ENCODE measurements at regions not wholly inside any gene's neighbourhood (a gene's known extent, or its start where the extent isn't known, plus 50 kb on each side); places are given as distances from the start of the nearest gene placed in this dataset.

DNA sequence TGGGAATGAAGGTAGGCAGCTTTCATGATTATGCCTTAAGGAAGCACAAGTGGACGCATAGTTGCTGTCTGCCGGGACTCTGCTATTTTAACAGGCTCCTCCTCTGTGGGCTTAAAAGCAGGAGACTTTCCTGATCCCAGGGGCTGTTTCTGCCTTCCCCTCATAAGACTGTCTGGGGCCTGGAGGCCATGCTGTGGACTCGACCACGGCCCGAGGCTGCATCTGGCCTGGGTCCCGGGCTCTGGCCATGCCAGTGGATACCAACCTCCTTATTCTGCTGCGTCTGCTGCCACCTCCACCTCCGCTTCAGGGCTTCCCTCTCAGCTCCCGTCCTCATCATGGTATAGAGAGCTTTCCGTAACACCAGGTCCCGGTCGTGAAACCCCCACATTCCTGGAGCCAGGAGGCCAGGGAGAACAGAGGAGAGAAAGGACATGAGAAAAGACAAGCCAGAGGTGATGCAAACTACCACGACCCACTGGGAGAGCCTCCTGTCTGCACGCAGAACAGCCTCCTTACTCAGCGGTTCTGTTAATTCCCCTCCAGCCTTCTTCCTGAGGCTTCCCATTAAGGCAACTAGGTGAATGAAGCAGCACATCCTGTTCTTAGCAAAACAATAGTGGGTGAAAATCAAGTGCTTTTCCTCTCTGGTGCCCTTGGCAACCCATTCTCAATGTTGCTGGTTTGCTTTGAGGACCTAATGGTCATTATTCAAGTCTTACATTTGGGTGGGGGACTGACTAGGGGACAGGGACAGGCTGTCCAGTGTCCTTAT, 200.5 kb downstream of the KLF13 start:
- H3K27me3 ChIP-seq (ENCODE audit: control insufficient read depth, insufficient read depth, low read length): no peaks in the 10 kb centered on the region
- no peaks in the 10 kb centered on the region for H3K9me3 ChIP-seq (replicated peaks; ENCODE audit: low read length)
- no peak overlapping the region for H3K4me2 ChIP-seq (ENCODE audit: low read length)
- no peaks in the 10 kb centered on the region for H3K4me1 ChIP-seq (ENCODE audit: control insufficient read depth, insufficient read depth, low read length)
- H3K36me3 ChIP-seq (ENCODE audit: insufficient read depth, low read length): no peaks in the 10 kb centered on the region
- H3K9ac ChIP-seq (ENCODE audit: low read depth, low read length): no peak overlapping the region
- H3K4me3 ChIP-seq (ENCODE audit: low read length): no peak overlapping the region

DNA sequence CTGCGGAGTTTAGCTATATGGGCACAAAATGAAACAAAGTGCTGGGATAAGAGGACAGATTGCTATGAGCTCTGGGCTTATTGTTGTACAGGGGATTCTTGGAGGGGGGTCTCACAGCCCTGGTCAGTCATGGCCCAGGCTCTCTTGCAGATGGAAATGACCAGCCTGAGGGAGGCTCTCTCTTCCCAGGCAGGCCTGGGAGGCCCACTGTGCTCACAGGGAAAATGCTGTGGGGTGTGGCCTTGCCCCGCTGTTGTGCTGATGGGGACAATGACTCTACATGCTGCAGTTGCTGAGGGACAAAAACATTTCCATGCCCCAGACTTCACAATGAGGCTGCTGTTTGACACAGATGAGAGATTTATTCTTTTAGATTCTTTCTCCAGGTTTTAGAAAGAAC, 202.2 kb downstream of the KLF13 start:
- H3K4me1 ChIP-seq (ENCODE audit: control insufficient read depth, insufficient read depth, low read length): no peaks in the 10 kb centered on the region
- no peak overlapping the region for H3K4me3 ChIP-seq (ENCODE audit: low read length)
- no peaks in the 10 kb centered on the region for H3K36me3 ChIP-seq (ENCODE audit: insufficient read depth, low read length)
- H3K27me3 ChIP-seq (ENCODE audit: control insufficient read depth, insufficient read depth, low read length): no peaks in the 10 kb centered on the region
- H3K9ac ChIP-seq (ENCODE audit: low read depth, low read length): no peak overlapping the region
- no peak overlapping the region for H3K4me2 ChIP-seq (ENCODE audit: low read length)
- no peaks in the 10 kb centered on the region for H3K9me3 ChIP-seq (replicated peaks; ENCODE audit: low read length)

DNA sequence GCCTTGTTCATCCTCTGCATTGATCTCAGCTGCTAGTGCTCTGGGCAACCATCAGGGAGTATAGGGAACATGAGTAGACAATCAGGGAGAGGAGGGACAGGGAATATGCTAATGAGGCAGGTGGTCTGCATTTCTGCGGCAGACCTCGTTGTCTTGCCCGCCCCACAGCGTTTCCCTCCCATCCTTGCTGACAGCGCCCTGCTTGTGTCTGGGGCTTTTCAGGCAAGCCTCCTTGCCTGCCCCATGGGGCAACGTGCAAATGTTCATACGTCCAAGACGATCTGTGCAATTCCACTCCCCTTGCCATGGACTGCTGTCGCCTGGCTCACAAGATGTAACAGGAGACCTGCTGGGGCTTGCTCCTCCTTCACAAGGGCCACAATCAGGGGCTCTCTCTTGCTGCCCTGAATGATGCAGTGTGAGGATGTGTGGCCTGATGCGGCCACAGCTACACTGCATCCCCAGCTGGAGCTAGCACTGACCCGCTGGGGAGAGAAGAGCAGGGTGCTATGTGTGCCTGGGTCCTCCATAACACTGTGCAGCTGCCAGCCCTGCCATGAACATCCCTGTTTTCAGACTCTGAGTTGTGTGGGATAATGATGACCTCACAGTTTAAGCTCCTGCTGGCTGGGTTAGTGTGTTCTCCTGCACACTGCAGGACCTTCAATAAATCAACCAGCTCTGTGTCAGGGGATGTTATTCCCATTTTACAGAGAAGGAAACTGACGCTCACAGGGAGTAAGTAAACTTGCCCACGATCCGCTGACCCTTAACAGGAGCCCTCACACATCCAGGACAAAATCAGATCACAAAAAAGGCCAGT, 211.3 kb downstream of the KLF13 start:
- Histone ChIP-seq H3K4me1 (ENCODE audit: control insufficient read depth, insufficient read depth, low read length) (no peaks in the 10 kb centered on the region), H3K4me2 (ENCODE audit: low read length) (no peak overlapping the region), H3K9ac (ENCODE audit: low read depth, low read length) (no peak overlapping the region), H3K36me3 (ENCODE audit: insufficient read depth, low read length) (no peaks in the 10 kb centered on the region), H3K9me3 (replicated peaks; ENCODE audit: low read length) (no peaks in the 10 kb centered on the region), H3K27me3 (ENCODE audit: control insufficient read depth, insufficient read depth, low read length) (peaks cover 11% of the 10 kb centered on the region), H3K4me3 (ENCODE audit: low read length) (no peak overlapping the region)

DNA sequence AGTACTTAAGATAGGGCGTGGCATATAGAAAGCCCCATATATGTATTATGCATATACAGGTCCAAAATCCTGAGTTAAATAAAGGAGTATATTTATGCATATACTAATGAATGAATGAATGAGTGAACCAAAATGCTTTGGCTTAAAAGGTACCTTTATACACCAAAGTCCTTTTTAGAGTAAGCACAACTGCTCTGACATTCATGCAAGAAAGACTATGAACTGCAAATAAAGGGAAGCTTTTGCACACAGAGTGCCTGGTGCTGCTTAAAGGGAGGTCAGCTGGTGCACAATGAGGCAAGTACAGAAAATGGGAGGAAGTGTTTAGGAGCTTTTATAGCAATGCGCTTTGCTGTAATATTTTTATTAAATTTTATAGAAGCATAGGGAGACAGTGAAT, 214.0 kb downstream of the KLF13 start:
- Histone ChIP-seq H3K4me2 (ENCODE audit: low read length) (no peak overlapping the region), H3K9me3 (replicated peaks; ENCODE audit: low read length) (no peaks in the 10 kb centered on the region), H3K4me3 (ENCODE audit: low read length) (no peak overlapping the region), H3K4me1 (ENCODE audit: control insufficient read depth, insufficient read depth, low read length) (no peaks in the 10 kb centered on the region), H3K27me3 (ENCODE audit: control insufficient read depth, insufficient read depth, low read length) (peaks cover 24% of the 10 kb centered on the region), H3K36me3 (ENCODE audit: insufficient read depth, low read length) (no peaks in the 10 kb centered on the region), H3K9ac (ENCODE audit: low read depth, low read length) (no peak overlapping the region)

DNA sequence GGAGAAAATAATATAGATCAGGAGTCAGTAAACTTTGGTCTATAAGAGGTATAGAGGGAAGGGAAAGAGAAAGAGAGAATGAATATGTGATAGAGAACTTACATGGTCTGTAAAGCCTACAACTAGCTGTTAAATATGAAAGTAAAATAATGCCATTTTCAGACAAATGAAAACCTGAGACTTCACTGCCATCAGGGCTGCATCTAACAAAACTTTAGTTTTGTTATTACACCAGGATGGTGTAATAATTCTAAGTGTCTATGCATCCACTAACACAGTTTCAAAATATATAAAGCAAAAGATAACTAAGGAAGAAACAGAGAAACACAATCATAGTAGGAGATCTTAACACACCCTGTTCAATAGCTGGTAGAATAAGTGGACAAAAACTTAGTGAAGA, 217.7 kb downstream of the KLF13 start:
- no peak overlapping the region for H3K9ac ChIP-seq (ENCODE audit: low read depth, low read length)
- peaks cover 24% of the 10 kb centered on the region for H3K27me3 ChIP-seq (ENCODE audit: control insufficient read depth, insufficient read depth, low read length)
- H3K9me3 ChIP-seq (replicated peaks; ENCODE audit: low read length): no peaks in the 10 kb centered on the region
- H3K4me3 ChIP-seq (ENCODE audit: low read length): no peak overlapping the region
- H3K4me1 ChIP-seq (ENCODE audit: control insufficient read depth, insufficient read depth, low read length): no peaks in the 10 kb centered on the region
- H3K36me3 ChIP-seq (ENCODE audit: insufficient read depth, low read length): no peaks in the 10 kb centered on the region
- no peak overlapping the region for H3K4me2 ChIP-seq (ENCODE audit: low read length)

DNA sequence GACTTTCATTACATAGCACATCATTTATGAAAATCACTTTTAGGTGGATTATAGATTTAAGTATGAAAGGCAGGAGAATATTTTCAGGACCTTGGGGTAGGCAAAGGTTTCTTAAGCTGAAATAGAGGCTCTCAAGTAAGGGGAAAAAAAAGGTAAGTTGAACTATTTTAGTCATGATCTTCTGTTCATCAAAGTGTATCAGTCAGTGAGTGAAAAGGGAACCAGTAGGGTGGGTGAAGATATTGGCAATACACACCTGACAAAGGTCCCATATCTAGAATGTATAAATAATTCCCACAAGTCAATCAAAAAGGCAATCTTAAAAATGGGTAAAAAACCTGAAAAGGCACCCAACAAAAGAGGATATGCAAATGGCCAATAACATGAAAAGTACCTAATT, 218.6 kb downstream of the KLF13 start:
- H3K27me3 ChIP-seq (ENCODE audit: control insufficient read depth, insufficient read depth, low read length): peaks cover 24% of the 10 kb centered on the region
- no peaks in the 10 kb centered on the region for H3K9me3 ChIP-seq (replicated peaks; ENCODE audit: low read length)
- no peak overlapping the region for H3K4me2 ChIP-seq (ENCODE audit: low read length)
- no peak overlapping the region for H3K9ac ChIP-seq (ENCODE audit: low read depth, low read length)
- no peaks in the 10 kb centered on the region for H3K4me1 ChIP-seq (ENCODE audit: control insufficient read depth, insufficient read depth, low read length)
- H3K36me3 ChIP-seq (ENCODE audit: insufficient read depth, low read length): no peaks in the 10 kb centered on the region
- H3K4me3 ChIP-seq (ENCODE audit: low read length): no peak overlapping the region

DNA sequence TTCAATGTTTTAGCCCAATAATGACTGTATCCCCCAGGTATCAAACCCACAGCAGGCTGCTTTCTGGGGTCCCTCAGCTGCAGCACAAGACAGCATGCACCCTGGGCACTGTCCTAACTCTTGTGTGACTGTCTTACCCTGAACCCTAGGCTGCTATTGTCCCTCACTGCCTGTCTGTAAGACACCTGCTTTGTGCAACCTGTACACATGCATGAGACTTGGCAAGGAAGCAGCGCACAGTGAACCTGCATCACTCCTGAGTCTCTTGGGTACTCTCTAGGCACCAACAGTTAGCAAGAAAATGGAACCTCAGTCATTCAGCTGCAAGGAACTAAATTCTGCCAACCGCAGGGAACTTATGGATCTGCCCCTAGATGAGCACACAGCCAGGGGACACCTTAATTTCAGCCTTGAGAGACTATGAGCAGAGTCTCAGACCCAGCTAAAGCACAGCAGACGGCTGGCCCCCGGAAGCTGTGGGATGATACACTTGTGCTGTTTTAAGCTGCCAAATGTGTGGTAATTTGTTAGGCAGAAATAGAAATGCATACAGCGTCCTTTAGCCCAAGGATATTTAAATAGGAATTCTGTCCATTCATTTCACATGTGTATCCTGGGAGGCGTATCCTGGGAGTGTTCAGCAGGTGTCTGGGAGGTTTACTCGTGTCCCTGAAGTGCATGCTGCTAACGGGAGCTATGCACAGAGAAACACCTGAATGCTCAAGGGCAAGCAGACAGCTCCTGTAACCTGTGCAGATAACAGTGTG, 223.8 kb downstream of the KLF13 start:
- Histone ChIP-seq H3K36me3 (ENCODE audit: insufficient read depth, low read length) (no peaks in the 10 kb centered on the region), H3K27me3 (ENCODE audit: control insufficient read depth, insufficient read depth, low read length) (peaks cover 5% of the 10 kb centered on the region), H3K4me1 (ENCODE audit: control insufficient read depth, insufficient read depth, low read length) (peaks cover 8% of the 10 kb centered on the region), H3K4me3 (ENCODE audit: low read length) (no peak overlapping the region), H3K9ac (ENCODE audit: low read depth, low read length) (no peak overlapping the region), H3K4me2 (ENCODE audit: low read length) (no peak overlapping the region), H3K9me3 (replicated peaks; ENCODE audit: low read length) (no peaks in the 10 kb centered on the region)

DNA sequence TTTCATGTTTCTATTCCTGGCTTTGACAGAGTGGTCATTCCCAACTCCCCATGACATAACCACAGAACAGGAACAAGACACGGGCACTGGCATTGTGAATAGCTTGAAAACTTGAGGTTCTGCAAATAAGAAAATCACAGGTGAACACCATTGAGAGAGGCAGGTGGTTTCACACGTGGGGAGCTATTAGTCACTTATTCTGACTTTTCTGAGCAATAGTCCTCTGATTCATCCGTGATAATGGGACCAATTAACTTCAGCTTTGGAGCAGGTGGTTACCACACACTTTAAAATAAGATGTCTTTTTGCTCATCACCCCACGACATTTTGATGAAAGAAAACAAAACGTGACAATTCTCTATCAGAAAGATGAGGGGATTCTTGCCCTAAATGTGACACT, 224.7 kb downstream of the KLF13 start:
- peaks cover 8% of the 10 kb centered on the region for H3K4me1 ChIP-seq (ENCODE audit: control insufficient read depth, insufficient read depth, low read length)
- no peak overlapping the region for H3K9ac ChIP-seq (ENCODE audit: low read depth, low read length)
- no peaks in the 10 kb centered on the region for H3K36me3 ChIP-seq (ENCODE audit: insufficient read depth, low read length)
- H3K4me2 ChIP-seq (ENCODE audit: low read length): no peak overlapping the region
- peaks cover 2% of the 10 kb centered on the region for H3K27me3 ChIP-seq (ENCODE audit: control insufficient read depth, insufficient read depth, low read length)
- H3K9me3 ChIP-seq (replicated peaks; ENCODE audit: low read length): no peaks in the 10 kb centered on the region
- H3K4me3 ChIP-seq (ENCODE audit: low read length): no peak overlapping the region

DNA sequence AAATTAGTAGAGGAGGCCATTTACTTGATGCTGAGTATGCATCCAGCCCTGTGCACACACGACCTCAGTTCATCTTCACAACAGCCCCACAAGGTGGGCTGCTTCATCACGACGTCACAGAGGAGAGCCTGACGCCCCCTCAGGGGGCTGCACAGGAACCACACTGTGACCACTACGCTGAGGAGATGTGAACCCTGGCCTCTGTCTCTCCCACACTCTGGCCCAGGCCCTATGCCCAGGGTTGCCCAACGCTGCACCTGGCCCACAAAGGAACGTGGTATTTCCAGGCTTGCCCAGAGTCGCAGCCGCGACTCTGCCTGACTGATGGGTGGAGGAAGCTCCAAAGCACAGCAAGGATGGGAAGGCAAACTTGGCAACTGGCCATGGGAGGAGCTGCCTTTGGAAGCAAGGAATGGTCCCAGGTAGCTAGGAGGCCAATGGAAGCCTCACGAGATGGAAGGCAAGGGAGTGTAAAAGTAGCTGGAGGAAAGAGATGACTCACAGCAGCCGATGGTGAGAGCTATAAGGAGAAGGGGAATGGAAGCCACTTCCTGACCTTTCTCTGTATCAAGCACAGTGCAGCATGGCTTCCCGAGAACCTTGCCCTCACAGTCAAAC, 226.0 kb downstream of the KLF13 start:
- H3K9ac ChIP-seq (ENCODE audit: low read depth, low read length): no peak overlapping the region

DNA sequence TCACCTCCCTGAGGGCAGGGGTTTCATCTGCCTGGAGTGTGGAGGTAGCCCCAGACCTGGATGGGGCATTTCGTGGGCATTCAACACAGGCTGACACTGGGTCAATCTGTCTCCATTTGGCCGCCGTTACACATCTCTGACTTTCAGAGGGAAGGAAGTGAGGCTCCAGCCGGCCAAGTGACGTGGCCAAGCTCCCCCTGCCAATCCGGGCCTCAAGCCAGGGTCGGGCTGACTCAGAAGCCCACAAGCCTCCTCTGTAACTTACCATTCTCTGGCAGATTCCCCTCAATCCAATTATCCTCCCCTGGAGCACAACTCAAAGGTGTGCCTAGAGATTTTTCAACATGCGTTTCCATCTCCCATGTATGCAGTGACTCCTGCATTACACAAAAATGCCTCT, 227.6 kb downstream of the KLF13 start:
- Histone ChIP-seq H3K4me2 (ENCODE audit: low read length) (no peak overlapping the region), H3K36me3 (ENCODE audit: insufficient read depth, low read length) (no peaks in the 10 kb centered on the region), H3K27me3 (ENCODE audit: control insufficient read depth, insufficient read depth, low read length) (no peaks in the 10 kb centered on the region), H3K4me1 (ENCODE audit: control insufficient read depth, insufficient read depth, low read length) (peaks cover 8% of the 10 kb centered on the region), H3K9me3 (replicated peaks; ENCODE audit: low read length) (no peaks in the 10 kb centered on the region), H3K4me3 (ENCODE audit: low read length) (no peak overlapping the region), H3K9ac (ENCODE audit: low read depth, low read length) (no peak overlapping the region)

More for the DNA sequence above, 226.0 kb downstream of the KLF13 start:
- Histone ChIP-seq H3K9me3 (replicated peaks; ENCODE audit: low read length) (no peaks in the 10 kb centered on the region), H3K4me1 (ENCODE audit: control insufficient read depth, insufficient read depth, low read length) (peaks cover 8% of the 10 kb centered on the region), H3K4me3 (ENCODE audit: low read length) (no peak overlapping the region), H3K4me2 (ENCODE audit: low read length) (no peak overlapping the region), H3K36me3 (ENCODE audit: insufficient read depth, low read length) (no peaks in the 10 kb centered on the region), H3K27me3 (ENCODE audit: control insufficient read depth, insufficient read depth, low read length) (peaks cover 1% of the 10 kb centered on the region)

DNA sequence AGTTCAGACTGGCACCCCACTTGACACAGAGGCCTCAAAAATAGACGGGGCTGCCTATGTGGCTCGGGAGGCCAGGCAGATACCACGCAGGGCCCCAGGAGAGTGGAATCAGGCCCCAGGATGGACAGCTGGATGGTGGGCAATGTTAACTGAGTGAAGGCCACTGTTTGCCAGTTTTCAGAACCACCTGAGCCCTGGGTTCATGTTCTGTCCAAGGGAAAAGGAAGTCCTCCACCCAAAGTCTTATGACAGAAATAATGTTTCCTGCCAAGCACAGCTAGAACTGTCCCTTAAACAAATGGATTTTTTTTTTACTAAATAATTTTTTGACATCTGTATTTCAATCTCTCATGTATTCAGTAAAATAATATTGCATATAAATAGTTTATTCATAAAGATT, 228.4 kb downstream of the KLF13 start:
- Histone ChIP-seq H3K27me3 (ENCODE audit: control insufficient read depth, insufficient read depth, low read length) (no peaks in the 10 kb centered on the region), H3K4me3 (ENCODE audit: low read length) (no peak overlapping the region), H3K9ac (ENCODE audit: low read depth, low read length) (no peak overlapping the region), H3K9me3 (replicated peaks; ENCODE audit: low read length) (no peaks in the 10 kb centered on the region), H3K4me1 (ENCODE audit: control insufficient read depth, insufficient read depth, low read length) (peaks cover 8% of the 10 kb centered on the region), H3K36me3 (ENCODE audit: insufficient read depth, low read length) (no peaks in the 10 kb centered on the region), H3K4me2 (ENCODE audit: low read length) (no peak overlapping the region)

Data from skeletal muscle satellite cell (primary cell).